Thyroid gland (tissue), 4 donors: ENCODE measurements at regions not wholly inside any gene's neighbourhood (a gene's known extent, or its start where the extent isn't known, plus 50 kb on each side); places are given as distances from the start of the nearest gene placed in this dataset.

ENCODE experiments used
- CTCF ChIP-seq, 6 experiments: fragments of 200-600 bp in 3 of 6; fragments of 450-650 bp in 3 of 6; sonication (generic) in 3 of 6; IDR thresholded peaks; one replicate each; pipeline ENCODE4 v1.5.1; 2016 to 2019; ENCODE audit warnings: antibody characterized with exemption in 6 of 6, mild to moderate bottlenecking in 2 of 6, inconsistent platforms in 1 of 6, moderate library complexity in 1 of 6
- POLR2A ChIP-seq, 2 donors: fragments of 450-650 bp; IDR thresholded peaks; one replicate each; pipeline ENCODE4 v1.6.1; 2017; ENCODE audit warnings: antibody characterized with exemption in 2 of 2, mild to moderate bottlenecking in 2 of 2, moderate library complexity in 1 of 2

DNA sequence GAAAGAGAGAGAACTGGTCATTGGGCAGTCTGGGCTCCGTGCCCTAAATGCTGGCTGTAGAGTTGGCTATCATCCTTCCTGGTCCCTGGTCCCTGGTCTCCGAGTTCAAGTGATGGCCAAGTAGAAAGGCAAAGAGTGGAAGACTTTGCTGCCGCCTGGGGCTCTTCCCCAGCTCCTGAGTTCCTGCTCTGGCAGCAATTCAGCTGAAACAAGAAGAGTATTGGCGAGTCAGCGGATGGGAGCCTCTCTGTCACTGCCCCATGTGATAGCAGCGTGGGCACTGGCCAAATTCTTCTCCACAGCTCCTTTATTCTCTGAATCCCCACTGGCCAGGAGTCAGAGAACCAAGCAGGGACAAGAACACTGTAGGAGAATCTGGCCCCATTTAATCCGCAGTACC lies 351.0 kb upstream of the POU3F3 start:
- TF ChIP-seq CTCF (IDR thresholded peaks at IDR 0.05) (no peak), POLR2A (IDR thresholded peaks at IDR 0.05) (no peak)
